ENCODE measurements at regions not wholly inside any gene's neighbourhood (a gene's known extent, or its start where the extent isn't known, plus 50 kb on each side); places are given as distances from the start of the nearest gene placed in this dataset.

- CTCF ChIA-PET = no interaction called here
- TF ChIP-seq, protein P1, sequence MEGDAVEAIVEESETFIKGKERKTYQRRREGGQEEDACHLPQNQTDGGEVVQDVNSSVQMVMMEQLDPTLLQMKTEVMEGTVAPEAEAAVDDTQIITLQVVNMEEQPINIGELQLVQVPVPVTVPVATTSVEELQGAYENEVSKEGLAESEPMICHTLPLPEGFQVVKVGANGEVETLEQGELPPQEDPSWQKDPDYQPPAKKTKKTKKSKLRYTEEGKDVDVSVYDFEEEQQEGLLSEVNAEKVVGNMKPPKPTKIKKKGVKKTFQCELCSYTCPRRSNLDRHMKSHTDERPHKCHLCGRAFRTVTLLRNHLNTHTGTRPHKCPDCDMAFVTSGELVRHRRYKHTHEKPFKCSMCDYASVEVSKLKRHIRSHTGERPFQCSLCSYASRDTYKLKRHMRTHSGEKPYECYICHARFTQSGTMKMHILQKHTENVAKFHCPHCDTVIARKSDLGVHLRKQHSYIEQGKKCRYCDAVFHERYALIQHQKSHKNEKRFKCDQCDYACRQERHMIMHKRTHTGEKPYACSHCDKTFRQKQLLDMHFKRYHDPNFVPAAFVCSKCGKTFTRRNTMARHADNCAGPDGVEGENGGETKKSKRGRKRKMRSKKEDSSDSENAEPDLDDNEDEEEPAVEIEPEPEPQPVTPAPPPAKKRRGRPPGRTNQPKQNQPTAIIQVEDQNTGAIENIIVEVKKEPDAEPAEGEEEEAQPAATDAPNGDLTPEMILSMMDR (IDR thresholded peaks at IDR 0.05; ENCODE audit: insufficient read depth, low read length, missing control alignments) = no peak
- POLR2A ChIA-PET = no interaction called here
- no peak overlapping the region for H3K4me3 ChIP-seq (ENCODE audit: low read depth, low read length)
- DNase-seq (ENCODE audit: low read depth, low spot score) = no peak
Measured at GRCh38 chr10:130984686-130985085, 326.8 kb downstream of the TCERG1L start.

DNA sequence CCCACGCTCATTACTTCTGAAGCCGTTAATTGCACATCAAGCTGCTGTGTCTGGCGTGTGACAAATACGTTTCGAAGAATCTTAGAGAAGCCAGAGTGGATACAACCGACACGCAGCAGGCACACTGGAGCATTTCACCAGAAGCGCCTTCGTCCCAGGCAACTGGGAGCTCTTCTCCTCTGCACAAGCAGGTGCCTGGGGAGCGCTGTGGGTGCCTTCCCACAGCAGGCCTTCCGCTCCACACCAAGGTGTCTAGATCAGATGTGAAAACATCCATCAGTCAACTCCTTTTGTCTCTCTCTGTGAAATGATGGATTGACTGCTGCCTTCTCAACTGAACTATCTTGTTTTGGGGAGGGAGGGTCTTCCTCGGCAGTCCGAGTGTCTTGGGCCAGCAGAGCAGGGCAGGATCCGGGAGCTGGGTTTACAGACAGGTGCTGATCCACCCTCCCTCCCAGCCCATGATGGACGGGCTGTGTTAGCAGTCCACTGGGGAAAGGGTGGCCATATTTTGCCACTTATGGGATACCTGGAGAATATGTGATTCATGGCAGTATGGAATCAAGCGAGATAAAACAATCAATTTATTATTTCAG, 326.3 kb downstream of the TCERG1L start:
- CTCF ChIA-PET = no interaction called here
- no peak for DNase-seq (ENCODE audit: low read depth, low spot score)
- no peak overlapping the region for H3K4me3 ChIP-seq (ENCODE audit: low read depth, low read length)
- POLR2A ChIA-PET = no interaction called here
- TF ChIP-seq, protein P1 (IDR thresholded peaks at IDR 0.05; ENCODE audit: insufficient read depth, low read length, missing control alignments) = no peak

DNA sequence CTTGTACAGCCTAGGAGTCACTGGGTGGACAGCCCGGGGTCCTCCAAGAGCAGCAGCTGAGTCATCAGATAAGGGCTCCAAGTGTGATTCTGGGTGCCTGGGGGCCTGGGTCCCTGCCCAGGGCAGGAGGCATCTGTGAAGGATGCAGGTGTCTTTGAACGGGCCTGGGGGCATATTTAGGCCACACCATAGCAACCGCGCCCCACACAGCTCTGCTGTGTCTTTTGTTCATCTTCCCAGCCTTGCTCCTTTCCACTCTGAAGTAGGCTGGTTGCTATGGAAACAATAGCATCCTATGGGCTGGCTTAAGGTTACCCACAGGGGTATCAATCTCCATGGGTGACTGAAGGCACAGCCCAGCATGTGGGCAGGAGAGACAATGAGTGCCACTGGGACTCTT, 324.7 kb downstream of the TCERG1L start:
- POLR2A ChIA-PET = no interaction called here
- H3K4me3 ChIP-seq (ENCODE audit: low read depth, low read length) = no peak overlapping the region
- no peak for DNase-seq (ENCODE audit: low read depth, low spot score)
- CTCF ChIA-PET = no interaction called here
- TF ChIP-seq, protein P1 (IDR thresholded peaks at IDR 0.05; ENCODE audit: insufficient read depth, low read length, missing control alignments) = no peak

DNA sequence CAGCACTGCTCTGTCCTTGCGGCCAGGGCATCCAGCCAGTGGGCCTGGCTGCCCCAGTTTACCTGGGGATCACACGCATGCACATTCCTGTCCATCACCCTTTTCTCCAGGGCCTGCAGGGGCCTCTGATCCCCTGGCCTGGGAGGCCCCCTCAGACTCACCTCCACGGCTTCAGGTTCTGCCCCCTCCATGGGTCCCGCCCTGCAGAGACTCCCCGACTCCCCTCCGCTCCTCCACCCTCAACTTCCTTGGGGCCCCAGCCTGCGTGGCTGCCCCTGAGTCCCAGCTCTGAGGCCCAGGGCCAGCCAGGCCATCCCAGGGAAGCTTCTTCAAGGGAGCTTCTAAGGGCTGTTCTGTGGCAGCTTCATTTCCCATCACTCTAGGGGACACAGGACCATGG, 324.1 kb downstream of the TCERG1L start:
- CTCF ChIA-PET = no interaction called here
- POLR2A ChIA-PET = no interaction called here
- DNase-seq (ENCODE audit: low read depth, low spot score) = no peak
- no peak overlapping the region for H3K4me3 ChIP-seq (ENCODE audit: low read depth, low read length)
- TF ChIP-seq, protein P1 (IDR thresholded peaks at IDR 0.05; ENCODE audit: insufficient read depth, low read length, missing control alignments) = no peak

GRCh38 chr10:130989670-130990232, 321.8 kb downstream of the TCERG1L start:
- H3K4me3 ChIP-seq (ENCODE audit: low read depth, low read length) = no peak overlapping the region
- POLR2A ChIA-PET = no interaction called here
- CTCF ChIA-PET = no interaction called here
- TF ChIP-seq, protein P1 (IDR thresholded peaks at IDR 0.05; ENCODE audit: insufficient read depth, low read length, missing control alignments) = no peak
- DNase-seq (ENCODE audit: low read depth, low spot score) = no peak

- CTCF ChIA-PET = no interaction called here
- H3K4me3 ChIP-seq (ENCODE audit: low read depth, low read length) = no peak overlapping the region
- POLR2A ChIA-PET = no interaction called here
- DNase-seq (ENCODE audit: low read depth, low spot score) = no peak
- TF ChIP-seq, protein P1 (IDR thresholded peaks at IDR 0.05; ENCODE audit: insufficient read depth, low read length, missing control alignments) = no peak
Measured at GRCh38 chr10:130990486-130990885, 321.0 kb downstream of the TCERG1L start.
